D721Med (cell line): ENCODE measurements at regions not wholly inside any gene's neighbourhood (a gene's known extent, or its start where the extent isn't known, plus 50 kb on each side); places are given as distances from the start of the nearest gene placed in this dataset.
"Not testable (repeated sequence)": the region's sequence is repeated elsewhere in the genome, so short reads cannot be mapped to it uniquely, and the experiment has no call there.

Source experiments
- DNase-seq: peaks from one replicate; pipeline ENCODE4 v3.0.0; 2011; ENCODE audit warnings: low spot score; ENCODE audit not compliant: insufficient read length
- FAIRE-seq: peaks from 2 replicates; lab custom pipeline; 2011; peaks lifted over from hg19 to GRCh38; lab: Jason Lieb, UNC
- CTCF ChIP-seq: IDR thresholded peaks from 2 replicates; pipeline ENCODE4 v1.5.1; 2012; ENCODE audit warnings: mild to moderate bottlenecking, control low read depth; ENCODE audit not compliant: insufficient read depth; ENCODE audit errors: missing control alignments

GRCh38 chr18:65671621-65672415 lies 79.0 kb upstream of the CDH7 start:
- DNase-seq = no peak
- TF ChIP-seq CTCF = no peak
- FAIRE-seq = peak; percentile 94

- not testable (repeated sequence) for FAIRE-seq, DNase-seq
Observed at GRCh38 chr18:65670145-65670544, 80.7 kb upstream of the CDH7 start.

- no peak for DNase-seq
- TF ChIP-seq CTCF = no peak
- FAIRE-seq = no peak
Observed at GRCh38 chr18:65661391-65661790, 89.4 kb upstream of the CDH7 start.

GRCh38 chr18:65659912-65660311 lies 90.9 kb upstream of the CDH7 start:
- FAIRE-seq (no peak), DNase-seq (no peak)
- no peak for TF ChIP-seq CTCF

GRCh38 chr18:65659312-65659711 lies 91.5 kb upstream of the CDH7 start:
- no peak for TF ChIP-seq CTCF
- peak; percentile 90 for FAIRE-seq
- DNase-seq = no peak

- no peak for FAIRE-seq
- no peak for TF ChIP-seq CTCF
- DNase-seq = no peak
Observed at GRCh38 chr18:65651192-65651591, 99.6 kb upstream of the CDH7 start.

- TF ChIP-seq CTCF = no peak
- DNase-seq = no peak
- FAIRE-seq = no peak
Observed at GRCh38 chr18:65632236-65632635, 118.6 kb upstream of the CDH7 start.
